GM19395 (cell line): ENCODE measurements at regions not wholly inside any gene's neighbourhood (a gene's known extent, or its start where the extent isn't known, plus 50 kb on each side); places are given as distances from the start of the nearest gene placed in this dataset.

Experiments used
- ATAC-seq: cut with Tn5 transposase; IDR thresholded peaks from one replicate; pipeline ENCODE4 v1.9.1; 2021; ENCODE audit warnings: mild to moderate bottlenecking, moderate library complexity; ENCODE audit not compliant: unreplicated experiment

- no peak for ATAC-seq
Measured at GRCh38 chr9:21657966-21658667, 144.3 kb upstream of the MTAP start.

GRCh38 chr9:21660976-21661375 is 141.5 kb upstream of the MTAP start:
- ATAC-seq, result no peak

- ATAC-seq, result no peak
Measured at GRCh38 chr9:21661626-21662025, 140.8 kb upstream of the MTAP start.

GRCh38 chr9:21668516-21668915 is 133.9 kb upstream of the MTAP start:
- ATAC-seq, result no peak

- no peak for ATAC-seq
Measured at GRCh38 chr9:21669701-21670100, 132.7 kb upstream of the MTAP start.

GRCh38 chr9:21670374-21670773 is 132.1 kb upstream of the MTAP start:
- no peak for ATAC-seq

- no peak for ATAC-seq
Measured at GRCh38 chr9:21672140-21672539, 130.3 kb upstream of the MTAP start.

- ATAC-seq, result no peak
Measured at GRCh38 chr9:21672761-21673160, 129.7 kb upstream of the MTAP start.

- no peak for ATAC-seq
Measured at GRCh38 chr9:21674894-21675293, 127.5 kb upstream of the MTAP start.

- ATAC-seq, result no peak
Measured at GRCh38 chr9:21677387-21677786, 125.0 kb upstream of the MTAP start.

GRCh38 chr9:21677834-21678233 is 124.6 kb upstream of the MTAP start:
- ATAC-seq, result no peak

GRCh38 chr9:21679432-21679831 is 123.0 kb upstream of the MTAP start:
- no peak for ATAC-seq

GRCh38 chr9:21680590-21680989 is 121.8 kb upstream of the MTAP start:
- no peak for ATAC-seq

- ATAC-seq, result no peak
Measured at GRCh38 chr9:21681641-21682040, 120.8 kb upstream of the MTAP start.

GRCh38 chr9:21682381-21682780 is 120.1 kb upstream of the MTAP start:
- no peak for ATAC-seq

- no peak for ATAC-seq
Measured at GRCh38 chr9:21682981-21683380, 119.5 kb upstream of the MTAP start.

GRCh38 chr9:21683484-21684175 is 118.8 kb upstream of the MTAP start:
- ATAC-seq, result no peak

GRCh38 chr9:21684231-21684630 is 118.2 kb upstream of the MTAP start:
- ATAC-seq, result no peak

GRCh38 chr9:21684831-21685362 is 117.5 kb upstream of the MTAP start:
- ATAC-seq, result no peak

- no peak for ATAC-seq
Measured at GRCh38 chr9:21685502-21685901, 116.9 kb upstream of the MTAP start.

GRCh38 chr9:21686738-21687137 is 115.7 kb upstream of the MTAP start:
- no peak for ATAC-seq

GRCh38 chr9:21687351-21687750 is 115.1 kb upstream of the MTAP start:
- no peak for ATAC-seq
